GM12878 (cell line): ENCODE measurements at regions not wholly inside any gene's neighbourhood (a gene's known extent, or its start where the extent isn't known, plus 50 kb on each side); places are given as distances from the start of the nearest gene placed in this dataset.

Source experiments
- CHD1 ChIP-seq: IDR thresholded peaks from 2 replicates; pipeline ENCODE4 v1.6.1; 2012; ENCODE audit warnings: low read depth, low read length, improper control_type of control experiment
- CTCF ChIP-seq, 3 experiments: IDR thresholded peaks in 2 of 3; conservative IDR thresholded peaks in 1 of 3; 2 replicates each; pipeline ENCODE4 v1.5.1; 2011; ENCODE audit warnings: low read depth in 3 of 3, low read length in 3 of 3, mild to moderate bottlenecking in 3 of 3, control low read depth in 2 of 3, moderate library complexity in 2 of 3, inconsistent platforms in 1 of 3, mixed read lengths in 1 of 3; ENCODE audit not compliant: control insufficient read depth in 2 of 3, insufficient read depth in 1 of 3; ENCODE audit errors: extremely low read depth in 1 of 3

- TF ChIP-seq CTCF (IDR thresholded peaks at IDR 0.05 in 2 of 3, conservative IDR thresholded peaks at IDR 0.05 in 1 of 3; ENCODE audit: control insufficient read depth in 2 of 3, extremely low read depth in 1 of 3, insufficient read depth in 1 of 3, low read depth in 3 of 3, low read length in 3 of 3): no peak
- no peak for TF ChIP-seq CHD1
These were observed 433.0 kb downstream of the INSC start for GRCh38 chr11:15547685-15548084.
